SIG-M5 treated with dmso at 0.1 percent for 504 hours (cell line): ENCODE measurements at regions not wholly inside any gene's neighbourhood (a gene's known extent, or its start where the extent isn't known, plus 50 kb on each side); places are given as distances from the start of the nearest gene placed in this dataset.
A peak's percentile ranks its signal among the peaks of the same experiment; 100 is the strongest.

ENCODE experiments used
- DNase-seq: peaks from one replicate; lab custom pipeline; 2025; ENCODE audit not compliant: unreplicated experiment; lab: John Stamatoyannopoulos, UW

- no peak for DNase-seq
Measured at GRCh38 chr21:16071761-16072160, 342.0 kb downstream of the USP25 start.

- no peak for DNase-seq
Measured at GRCh38 chr21:16072221-16072620, 342.4 kb downstream of the USP25 start.

- DNase-seq: no peak
Measured at GRCh38 chr21:16072737-16073136, 343.0 kb downstream of the USP25 start.

GRCh38 chr21:16073586-16073985, 343.8 kb downstream of the USP25 start:
- no peak for DNase-seq

- DNase-seq: no peak
Measured at GRCh38 chr21:16074950-16075489, 345.2 kb downstream of the USP25 start.

- DNase-seq: no peak
Measured at GRCh38 chr21:16075649-16076282, 346.0 kb downstream of the USP25 start.

GRCh38 chr21:16076465-16076864, 346.7 kb downstream of the USP25 start:
- DNase-seq: no peak

- no peak for DNase-seq
Measured at GRCh38 chr21:16078382-16078781, 348.6 kb downstream of the USP25 start.

GRCh38 chr21:16079830-16080229, 350.0 kb downstream of the USP25 start:
- peak; percentile 15 for DNase-seq

- no peak for DNase-seq
Measured at GRCh38 chr21:16081304-16081703, 351.5 kb downstream of the USP25 start.

- no peak for DNase-seq
Measured at GRCh38 chr21:16082038-16082816, 352.4 kb downstream of the USP25 start.

GRCh38 chr21:16084776-16085364, 355.1 kb downstream of the USP25 start:
- DNase-seq: no peak

GRCh38 chr21:16085421-16085820, 355.6 kb downstream of the USP25 start:
- no peak for DNase-seq

GRCh38 chr21:16086121-16086520, 356.3 kb downstream of the USP25 start:
- no peak for DNase-seq

GRCh38 chr21:16086936-16087335, 357.2 kb downstream of the USP25 start:
- no peak for DNase-seq

GRCh38 chr21:16087523-16087922, 357.7 kb downstream of the USP25 start:
- no peak for DNase-seq

GRCh38 chr21:16088056-16088455, 358.3 kb downstream of the USP25 start:
- DNase-seq: no peak

GRCh38 chr21:16095005-16095404, 365.2 kb downstream of the USP25 start:
- DNase-seq: no peak

GRCh38 chr21:16096988-16097387, 367.2 kb downstream of the USP25 start:
- no peak for DNase-seq

GRCh38 chr21:16102113-16102512, 372.3 kb downstream of the USP25 start:
- DNase-seq: no peak

GRCh38 chr21:16108561-16109075, 378.8 kb downstream of the USP25 start:
- no peak for DNase-seq
